Muscle layer of duodenum (tissue), 2 donors: ENCODE measurements at regions not wholly inside any gene's neighbourhood (a gene's known extent, or its start where the extent isn't known, plus 50 kb on each side); places are given as distances from the start of the nearest gene placed in this dataset.

Experiments used
- H3K27ac ChIP-seq: one replicate; pipeline ENCODE4 v1.7.0; 2013; ENCODE audit warnings: mild to moderate bottlenecking, low read length
- H3K27me3 ChIP-seq: one replicate; pipeline ENCODE4 v1.7.0; 2013; ENCODE audit warnings: low read depth, mild to moderate bottlenecking, control low read depth, low read length
- H3K36me3 ChIP-seq, 2 donors: one replicate each; pipeline ENCODE4 v1.7.0; 2013; ENCODE audit warnings: low read length in 2 of 2, control low read depth in 1 of 2, mild to moderate bottlenecking in 1 of 2; ENCODE audit not compliant: insufficient read depth in 2 of 2, control insufficient read depth in 1 of 2
- H3K4me1 ChIP-seq, 2 donors: one replicate each; pipeline ENCODE4 v1.7.0; 2013; ENCODE audit warnings: low read length in 2 of 2, mild to moderate bottlenecking in 2 of 2, control low read depth in 1 of 2, moderate library complexity in 1 of 2; ENCODE audit not compliant: insufficient read depth in 2 of 2, control insufficient read depth in 1 of 2
- H3K4me3 ChIP-seq, 2 donors: one replicate each; pipeline ENCODE4 v1.7.0; 2013; ENCODE audit warnings: low read length in 2 of 2, low read depth in 1 of 2, mild to moderate bottlenecking in 1 of 2
- H3K9me3 ChIP-seq, 2 donors: one replicate each; pipeline ENCODE4 v1.7.0; 2013; ENCODE audit warnings: low read length in 2 of 2, control low read depth in 1 of 2, mild to moderate bottlenecking in 1 of 2; ENCODE audit not compliant: control insufficient read depth in 1 of 2
- donor health status: healthy.

DNA sequence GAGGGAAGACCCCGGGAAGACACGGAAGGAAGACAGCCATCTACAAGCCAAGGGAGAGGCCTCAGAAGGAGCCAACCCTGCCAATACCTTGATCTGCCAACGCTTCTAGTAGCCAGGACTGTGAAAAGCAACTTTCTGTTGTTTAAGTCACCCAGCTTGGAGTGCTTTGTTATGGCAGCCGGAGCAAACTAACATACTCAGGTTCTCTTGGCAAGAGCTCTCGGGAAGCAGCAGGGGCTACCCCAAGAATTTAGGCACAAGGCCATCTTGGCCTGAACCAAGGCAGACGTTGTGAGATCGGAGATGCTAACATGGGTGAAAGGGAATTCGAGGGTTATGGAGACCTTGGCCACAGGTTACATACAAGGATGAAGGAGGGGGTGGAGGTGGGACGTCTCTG is 78.6 kb upstream of the KLHL29 start:
- Histone ChIP-seq H3K27ac (no peak overlapping the region), H3K36me3 (no peaks in the 10 kb centered on the region), H3K4me3 (no peak overlapping the region), H3K4me1 (no peaks in the 10 kb centered on the region), H3K27me3 (no peaks in the 10 kb centered on the region), H3K9me3 (no peaks in the 10 kb centered on the region)

DNA sequence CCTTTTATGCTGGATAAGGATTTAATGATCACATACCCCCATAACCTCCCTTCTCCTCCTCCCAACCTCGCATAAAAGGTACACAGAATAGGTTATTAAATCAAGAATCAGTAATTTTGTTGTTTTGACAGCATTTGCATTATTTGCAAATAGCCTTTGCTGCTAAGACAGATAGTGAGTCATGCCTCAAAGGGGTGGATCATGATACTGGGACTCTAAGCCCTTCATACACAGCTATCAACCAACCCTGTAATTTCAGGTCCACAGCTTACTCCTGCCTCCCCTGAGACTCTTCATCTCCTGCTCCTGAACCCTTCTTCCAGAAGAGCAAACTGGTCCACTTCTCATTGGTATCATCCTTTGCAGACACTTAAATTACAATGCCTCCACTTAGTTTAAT is 73.8 kb upstream of the KLHL29 start:
- H3K4me3 ChIP-seq = no peak overlapping the region
- H3K27me3 ChIP-seq = no peaks in the 10 kb centered on the region
- H3K9me3 ChIP-seq = no peaks in the 10 kb centered on the region
- H3K36me3 ChIP-seq = no peaks in the 10 kb centered on the region
- no peak overlapping the region for H3K27ac ChIP-seq
- no peaks in the 10 kb centered on the region for H3K4me1 ChIP-seq

- no peaks in the 10 kb centered on the region for H3K4me1 ChIP-seq
These were observed 71.9 kb upstream of the KLHL29 start for GRCh38 chr2:23312996-23313606.

GRCh38 chr2:23314687-23315086 is 70.3 kb upstream of the KLHL29 start:
- Histone ChIP-seq H3K27me3 (no peaks in the 10 kb centered on the region), H3K27ac (no peak overlapping the region), H3K4me1 (no peaks in the 10 kb centered on the region), H3K4me3 (no peak overlapping the region), H3K36me3 (no peaks in the 10 kb centered on the region), H3K9me3 (no peaks in the 10 kb centered on the region)

More at GRCh38 chr2:23312996-23313606, 71.9 kb upstream of the KLHL29 start:
- Histone ChIP-seq H3K27ac (no peak overlapping the region), H3K4me3 (no peak overlapping the region), H3K36me3 (no peaks in the 10 kb centered on the region), H3K9me3 (no peaks in the 10 kb centered on the region), H3K27me3 (no peaks in the 10 kb centered on the region)

GRCh38 chr2:23320058-23320457 is 64.9 kb upstream of the KLHL29 start:
- H3K9me3 ChIP-seq = no peaks in the 10 kb centered on the region
- no peaks in the 10 kb centered on the region for H3K36me3 ChIP-seq
- no peaks in the 10 kb centered on the region for H3K4me1 ChIP-seq
- H3K27me3 ChIP-seq = no peaks in the 10 kb centered on the region
- H3K27ac ChIP-seq = no peak overlapping the region
- H3K4me3 ChIP-seq = no peak overlapping the region

GRCh38 chr2:23321751-23322150 is 63.2 kb upstream of the KLHL29 start:
- H3K4me3 ChIP-seq = no peak overlapping the region
- H3K4me1 ChIP-seq = no peaks in the 10 kb centered on the region
- H3K36me3 ChIP-seq = no peaks in the 10 kb centered on the region
- no peak overlapping the region for H3K27ac ChIP-seq
- no peaks in the 10 kb centered on the region for H3K27me3 ChIP-seq
- no peaks in the 10 kb centered on the region for H3K9me3 ChIP-seq

DNA sequence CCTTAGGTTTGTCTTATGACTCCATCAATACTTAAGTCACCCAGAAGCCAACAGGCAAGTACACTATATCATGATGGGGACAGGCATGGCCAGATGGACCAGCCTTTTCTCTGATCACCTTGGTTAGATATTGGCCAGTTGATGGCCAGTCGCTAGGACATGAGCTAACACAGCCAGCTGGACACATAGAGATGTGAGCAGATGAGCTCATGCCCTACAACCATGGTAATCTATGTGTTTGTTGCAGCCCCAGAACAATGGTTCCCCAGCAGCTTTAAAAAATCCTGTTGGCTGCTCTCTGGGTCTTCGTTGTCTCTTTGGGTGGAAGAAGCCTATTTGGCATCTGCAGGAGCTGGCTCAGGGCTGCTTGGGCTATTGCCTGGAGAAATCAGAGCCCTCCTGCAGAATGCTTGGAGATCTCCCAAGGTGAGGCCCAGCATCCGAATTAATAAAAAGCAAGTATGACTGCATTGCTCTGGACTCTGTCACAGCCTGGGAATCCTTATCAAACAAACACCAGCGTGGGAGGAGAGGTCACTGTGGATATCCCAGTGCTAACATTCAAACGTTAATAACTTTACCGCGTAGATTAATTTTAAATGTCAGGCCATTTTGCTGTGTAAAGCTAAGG is 62.3 kb upstream of the KLHL29 start:
- no peaks in the 10 kb centered on the region for H3K4me1 ChIP-seq
- no peak overlapping the region for H3K4me3 ChIP-seq
- no peaks in the 10 kb centered on the region for H3K27me3 ChIP-seq
- no peak overlapping the region for H3K27ac ChIP-seq
- H3K36me3 ChIP-seq = no peaks in the 10 kb centered on the region
- no peaks in the 10 kb centered on the region for H3K9me3 ChIP-seq

GRCh38 chr2:23323198-23323916 is 61.6 kb upstream of the KLHL29 start:
- Histone ChIP-seq H3K4me3 (no peak overlapping the region), H3K27me3 (no peaks in the 10 kb centered on the region), H3K9me3 (no peaks in the 10 kb centered on the region), H3K27ac (no peak overlapping the region), H3K4me1 (no peaks in the 10 kb centered on the region), H3K36me3 (no peaks in the 10 kb centered on the region)

- no peak overlapping the region for H3K4me3 ChIP-seq
- no peaks in the 10 kb centered on the region for H3K4me1 ChIP-seq
- no peaks in the 10 kb centered on the region for H3K36me3 ChIP-seq
- no peaks in the 10 kb centered on the region for H3K27me3 ChIP-seq
- no peak overlapping the region for H3K27ac ChIP-seq
- H3K9me3 ChIP-seq = no peaks in the 10 kb centered on the region
These were observed 60.9 kb upstream of the KLHL29 start for GRCh38 chr2:23323917-23324680.

- Histone ChIP-seq H3K36me3 (no peaks in the 10 kb centered on the region), H3K27me3 (no peaks in the 10 kb centered on the region), H3K9me3 (no peaks in the 10 kb centered on the region), H3K4me1 (no peaks in the 10 kb centered on the region), H3K4me3 (no peak overlapping the region), H3K27ac (no peak overlapping the region)
These were observed 58.6 kb upstream of the KLHL29 start for GRCh38 chr2:23326330-23326729.

- H3K27me3 ChIP-seq = no peaks in the 10 kb centered on the region
- H3K4me1 ChIP-seq = no peaks in the 10 kb centered on the region
- no peak overlapping the region for H3K27ac ChIP-seq
- H3K36me3 ChIP-seq = no peaks in the 10 kb centered on the region
- H3K4me3 ChIP-seq = no peak overlapping the region
- H3K9me3 ChIP-seq = no peaks in the 10 kb centered on the region
These were observed 57.6 kb upstream of the KLHL29 start for GRCh38 chr2:23327416-23327815.
